ENCODE measurements at regions not wholly inside any gene's neighbourhood (a gene's known extent, or its start where the extent isn't known, plus 50 kb on each side); places are given as distances from the start of the nearest gene placed in this dataset.
"Not testable (repeated sequence)": the region's sequence is repeated elsewhere in the genome, so short reads cannot be mapped to it uniquely, and the experiment has no call there.

DNA sequence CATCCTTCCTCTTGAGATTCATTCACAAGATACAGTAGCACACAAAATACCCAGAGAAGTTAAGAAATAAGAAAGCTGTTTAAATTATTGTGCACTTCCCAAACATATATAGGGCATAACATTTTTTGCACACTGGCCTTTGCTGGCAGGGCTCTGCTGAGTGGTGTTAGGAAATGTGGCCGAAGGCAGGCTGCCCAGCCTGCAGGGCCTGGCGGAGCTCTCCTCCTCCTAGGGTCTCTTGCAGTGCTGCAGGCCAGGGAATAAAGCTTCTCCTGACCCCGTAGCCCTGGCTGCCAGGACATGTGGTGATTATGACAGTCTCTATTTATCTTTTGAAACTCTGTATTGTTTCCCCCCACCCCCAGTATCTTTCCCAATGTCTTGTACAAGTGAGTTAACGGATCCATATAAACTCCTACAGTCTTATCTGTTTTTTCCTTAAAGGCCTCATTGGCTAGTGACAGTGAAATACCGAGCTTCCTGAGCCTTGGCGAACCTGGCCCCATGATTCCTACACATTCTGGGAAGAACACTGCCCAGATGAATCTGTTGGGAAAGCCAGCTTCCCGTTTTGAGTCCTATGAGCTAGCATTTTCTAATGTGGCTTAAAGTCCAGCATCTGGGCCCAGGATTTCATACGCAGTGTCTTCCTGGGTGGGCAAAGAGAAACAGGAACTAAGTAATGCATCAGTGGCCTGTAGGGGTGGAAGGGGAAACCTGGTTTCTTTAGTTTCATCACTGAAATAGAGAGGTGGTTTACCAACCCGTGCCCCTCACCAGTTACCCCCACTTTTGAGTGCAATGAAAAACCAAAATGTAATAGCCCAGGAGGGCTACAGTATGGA is 310.3 kb downstream of the BCL2L11 start:
- DNase-seq = not testable (repeated sequence)

DNA sequence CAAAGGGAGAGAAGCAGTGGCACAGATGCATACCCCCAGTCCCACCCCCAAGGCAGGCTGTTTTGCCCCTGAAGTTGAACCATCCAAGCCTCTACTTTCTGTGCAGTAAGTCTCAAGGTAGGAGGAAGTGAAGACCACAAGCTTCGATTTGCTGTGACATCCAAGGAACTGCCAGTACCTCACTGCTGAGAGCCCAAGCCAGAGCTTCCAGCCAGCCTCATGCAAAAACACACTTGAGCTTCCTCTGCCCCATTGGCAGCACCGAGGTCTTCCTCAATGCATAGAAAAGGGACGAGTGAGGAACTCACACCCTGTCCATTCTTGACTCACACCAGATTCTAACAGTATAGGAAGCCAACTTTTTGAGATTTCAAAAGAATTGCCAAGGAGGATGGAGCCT is 311.7 kb downstream of the BCL2L11 start:
- not testable (repeated sequence) for DNase-seq

DNA sequence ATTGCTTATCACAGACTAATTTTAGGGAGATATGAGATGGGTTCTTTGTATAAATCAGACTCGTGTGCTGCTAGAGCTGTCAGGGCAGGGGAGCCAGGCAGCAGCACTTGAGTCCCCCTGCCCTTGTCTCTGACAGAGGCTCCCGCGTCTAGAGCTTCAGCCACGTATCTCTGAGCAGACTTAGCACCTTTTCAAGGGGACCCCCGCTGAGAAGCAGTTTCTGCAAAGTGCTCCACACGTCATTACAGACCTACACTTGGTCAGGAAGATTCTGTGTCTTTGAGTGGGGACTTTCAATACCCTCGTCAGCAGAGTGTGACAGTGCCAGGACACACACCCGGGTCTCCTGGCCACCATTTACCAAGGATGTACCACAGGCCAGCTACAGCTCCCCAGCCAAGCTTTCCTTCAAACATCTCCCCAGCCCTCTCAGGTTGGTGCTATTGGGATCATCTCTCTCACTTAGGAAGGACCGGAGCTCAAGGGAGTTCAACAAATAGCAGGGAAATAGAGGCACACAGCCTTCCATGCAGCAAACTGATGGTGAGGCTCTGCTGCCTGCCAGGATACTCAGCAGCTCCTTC is 312.3 kb downstream of the BCL2L11 start:
- DNase-seq = not testable (repeated sequence)

DNA sequence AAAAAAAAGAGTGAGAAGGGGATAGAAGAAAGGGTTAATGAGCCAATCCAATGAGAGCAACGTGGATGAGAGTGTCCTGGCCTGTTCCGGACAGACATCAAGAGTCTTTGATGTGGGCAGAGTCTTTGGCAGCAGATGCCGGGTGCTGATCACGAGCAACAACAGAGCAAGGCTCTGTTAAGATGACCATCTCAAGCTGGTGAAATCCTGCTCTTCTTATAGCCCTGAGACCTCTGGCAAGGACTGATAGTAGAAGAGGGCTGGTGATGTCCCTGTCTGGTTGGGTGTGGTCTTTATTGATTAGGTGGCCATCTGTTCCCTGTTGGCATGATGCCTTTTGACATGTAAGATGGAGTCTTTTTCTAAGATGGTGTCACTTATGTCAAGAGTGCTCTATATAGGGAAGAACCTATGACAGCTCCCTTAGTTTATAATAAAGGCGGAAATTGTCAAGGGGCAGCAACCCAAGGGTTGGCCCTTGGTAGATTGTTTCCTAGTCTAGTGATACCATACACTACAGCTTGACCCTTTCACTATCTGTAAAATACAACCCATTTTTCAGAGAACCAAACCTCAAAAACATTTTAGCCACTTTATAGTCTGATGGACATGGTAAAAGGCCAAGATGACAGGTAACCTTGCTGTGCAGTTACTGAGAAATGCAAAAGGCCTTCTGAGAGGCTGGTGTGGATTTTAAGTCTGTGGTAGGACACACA is 313.3 kb downstream of the BCL2L11 start:
- not testable (repeated sequence) for DNase-seq

DNA sequence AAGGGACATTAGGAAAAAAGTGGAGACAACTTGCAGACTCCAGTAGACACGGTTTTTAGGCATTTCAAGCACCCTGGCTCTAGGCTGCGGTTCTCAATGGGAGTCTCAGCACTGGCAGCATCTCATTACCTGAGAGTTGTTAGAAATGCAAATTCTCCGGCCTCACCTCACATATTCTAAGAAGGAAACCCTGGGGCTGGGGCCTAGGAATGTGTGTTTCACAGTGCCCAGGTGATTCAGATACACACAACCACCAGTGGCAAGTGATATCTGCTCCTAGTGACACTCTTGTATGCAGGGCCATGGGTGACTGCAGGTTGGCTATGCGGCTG is 313.9 kb downstream of the BCL2L11 start:
- not testable (repeated sequence) for DNase-seq

DNA sequence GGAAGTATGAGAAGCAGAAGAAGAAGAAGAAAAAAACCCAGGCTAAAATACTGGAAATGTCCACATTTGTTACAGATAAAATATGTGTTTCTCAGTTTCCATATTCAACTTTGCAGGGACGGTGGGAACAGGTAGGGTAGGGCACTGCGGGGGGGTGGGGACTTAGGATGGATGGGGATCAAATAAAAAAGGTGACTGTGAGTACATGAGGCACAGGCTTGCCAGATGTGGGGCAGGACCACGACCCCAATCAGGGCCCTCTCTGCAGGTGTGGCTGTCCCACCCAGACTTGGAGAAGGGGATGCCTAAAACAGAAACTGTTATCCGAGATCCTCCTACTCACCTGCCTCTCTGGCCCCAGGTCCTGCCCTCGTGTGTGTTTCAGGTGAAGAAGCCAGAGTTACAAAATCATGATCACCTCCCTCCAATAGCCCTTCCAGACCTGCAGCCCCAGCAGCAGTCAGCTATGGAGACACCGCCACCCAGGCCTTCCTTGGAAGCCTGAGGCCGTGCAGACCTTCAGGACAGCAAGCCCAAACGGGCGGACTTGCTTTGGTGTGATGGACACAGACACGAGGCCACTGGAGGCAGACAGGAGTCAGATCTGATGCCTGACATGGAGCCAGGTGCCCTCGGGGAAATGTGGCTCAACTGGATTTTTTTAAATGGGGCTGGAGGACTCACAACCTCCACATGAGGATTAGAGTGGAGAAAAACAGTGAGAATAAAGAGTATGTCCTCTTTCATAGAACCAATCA is 315.0 kb downstream of the BCL2L11 start:
- not testable (repeated sequence) for DNase-seq

DNA sequence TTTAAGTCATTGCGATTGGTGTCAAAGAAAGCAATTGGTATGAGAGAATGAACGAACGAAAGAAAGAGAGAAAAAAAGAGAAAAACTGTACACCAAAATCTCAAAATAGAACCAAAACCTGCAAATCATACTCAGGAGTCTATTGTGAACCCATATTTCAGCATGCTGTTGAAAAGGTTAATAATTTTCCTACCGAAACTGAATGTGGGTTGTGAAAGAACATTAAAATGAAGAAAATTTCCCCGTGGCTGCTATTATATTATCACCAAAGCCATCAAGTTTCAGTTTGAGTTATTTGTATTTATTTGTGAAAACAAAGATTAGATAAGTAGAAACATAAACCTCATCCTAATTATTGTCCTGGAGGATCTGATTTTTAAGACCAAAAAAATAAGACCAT is 315.7 kb downstream of the BCL2L11 start:
- DNase-seq = not testable (repeated sequence)

DNA sequence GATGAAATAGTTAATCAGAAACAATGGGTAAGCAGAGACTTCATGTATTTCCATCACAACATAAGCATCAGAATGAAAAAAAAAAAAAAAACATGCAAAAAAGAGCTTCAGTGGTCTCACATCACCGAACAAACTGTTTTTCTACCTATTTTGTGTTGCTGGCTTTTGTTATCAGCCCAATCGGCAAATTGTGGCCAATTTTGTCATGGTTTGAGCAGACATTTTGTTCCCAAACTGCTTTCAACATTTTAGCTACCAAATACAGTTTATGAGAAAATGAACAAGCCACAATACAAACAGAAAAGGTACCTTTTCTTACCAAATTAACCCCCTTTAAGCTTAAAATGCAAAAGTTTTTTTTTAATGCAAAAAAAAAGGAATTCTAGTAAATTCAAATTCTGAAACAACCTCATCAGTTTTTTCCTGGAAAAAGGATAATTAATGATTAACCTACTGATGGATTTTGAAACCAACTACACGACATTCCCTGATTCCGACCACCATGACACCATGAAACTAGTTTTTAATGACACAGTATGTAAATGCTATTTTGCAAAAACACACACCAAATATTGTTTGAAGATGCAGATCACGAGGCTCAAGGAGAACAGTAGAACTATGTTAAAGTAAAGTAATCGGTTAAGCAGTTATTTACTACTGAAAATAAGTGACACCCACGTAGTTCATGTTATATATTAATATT is 316.7 kb downstream of the BCL2L11 start:
- not testable (repeated sequence) for DNase-seq

DNA sequence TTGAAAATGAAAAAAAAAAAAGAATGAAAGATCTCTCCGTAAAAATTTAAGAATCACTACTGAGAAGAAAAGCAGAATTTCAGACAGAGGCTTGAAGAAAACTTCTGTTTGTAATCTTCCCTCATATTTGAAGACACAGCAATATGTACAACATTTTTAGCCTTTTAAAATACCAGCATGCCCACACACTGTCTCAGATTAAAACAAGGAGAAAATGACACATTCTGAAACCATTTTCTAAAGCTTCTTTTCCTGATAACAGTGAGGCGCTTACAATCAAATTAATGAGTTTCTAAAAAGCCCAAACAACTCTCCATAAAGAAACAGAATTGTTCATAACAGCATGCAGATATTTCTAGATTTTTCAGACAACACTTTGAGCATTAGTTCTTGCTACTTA is 317.4 kb downstream of the BCL2L11 start:
- DNase-seq = not testable (repeated sequence)

DNA sequence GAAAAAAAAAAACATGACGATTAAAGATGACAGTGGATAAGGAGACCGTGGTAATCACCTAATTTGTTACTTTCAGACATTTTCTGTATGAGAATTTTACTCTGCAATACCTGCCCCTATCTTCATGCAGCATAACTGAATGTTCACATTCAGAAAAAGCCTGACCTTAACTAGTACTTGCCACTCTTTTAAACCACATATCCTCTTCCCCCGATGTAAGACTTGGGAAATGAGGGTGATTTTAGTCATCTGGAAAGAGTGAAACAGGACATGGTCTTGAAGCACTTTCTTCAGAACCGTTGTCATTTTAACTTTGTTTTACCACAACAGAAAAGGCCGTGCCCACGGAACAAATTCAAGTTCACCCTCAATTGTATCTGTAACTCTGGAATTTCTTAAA is 318.5 kb downstream of the BCL2L11 start:
- DNase-seq = not testable (repeated sequence)

DNA sequence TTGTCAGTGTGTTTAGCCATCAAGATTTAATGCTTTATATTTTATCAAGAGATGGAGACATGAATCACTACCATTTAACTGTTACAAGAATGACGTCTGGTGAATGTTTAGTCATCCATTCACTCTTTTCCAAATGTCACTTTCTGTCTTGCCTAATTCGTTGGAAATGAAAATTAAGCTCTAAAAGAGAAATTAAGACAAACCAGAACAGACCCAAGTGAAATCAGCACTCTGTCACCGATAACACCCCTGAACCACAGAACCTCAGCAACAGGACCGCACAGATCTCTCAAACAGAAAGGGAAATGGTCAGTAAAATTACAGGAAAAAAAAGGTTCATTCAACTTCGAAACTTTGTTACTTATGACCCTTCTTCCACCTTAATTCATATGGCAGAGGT is 320.9 kb downstream of the BCL2L11 start:
- not testable (repeated sequence) for DNase-seq

DNA sequence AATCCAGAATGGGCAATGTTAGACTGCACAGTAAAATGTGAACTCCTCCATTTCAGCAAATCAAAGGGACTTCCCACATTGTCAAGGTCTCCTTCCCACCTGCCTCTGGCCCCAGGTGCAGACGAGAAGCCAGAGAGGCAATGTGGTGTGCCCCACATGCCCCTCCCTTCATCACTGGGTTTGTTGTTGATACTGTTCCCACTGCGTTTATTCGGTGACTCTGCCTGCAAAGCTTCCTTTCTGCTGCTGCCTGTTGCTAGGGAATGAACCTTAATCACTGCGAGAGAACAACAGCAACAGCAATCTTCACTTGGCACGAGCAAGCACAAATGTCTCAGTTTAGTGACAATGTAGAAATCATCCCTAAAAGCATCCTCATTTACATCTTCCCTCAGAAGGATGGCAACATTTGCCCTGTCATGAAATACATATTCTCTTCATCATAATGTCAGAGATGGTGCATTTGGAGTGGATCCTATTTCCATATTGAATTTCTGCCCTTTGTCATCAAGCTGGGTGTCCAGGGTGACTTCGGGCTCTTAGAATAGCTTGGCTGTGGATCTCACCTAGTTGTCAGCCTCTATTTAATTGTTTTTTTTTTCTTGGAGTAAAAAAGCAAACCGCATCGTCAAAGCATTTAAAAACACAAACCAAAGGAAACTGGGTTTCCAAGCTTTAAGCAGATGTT is 322.2 kb downstream of the BCL2L11 start:
- not testable (repeated sequence) for DNase-seq

DNA sequence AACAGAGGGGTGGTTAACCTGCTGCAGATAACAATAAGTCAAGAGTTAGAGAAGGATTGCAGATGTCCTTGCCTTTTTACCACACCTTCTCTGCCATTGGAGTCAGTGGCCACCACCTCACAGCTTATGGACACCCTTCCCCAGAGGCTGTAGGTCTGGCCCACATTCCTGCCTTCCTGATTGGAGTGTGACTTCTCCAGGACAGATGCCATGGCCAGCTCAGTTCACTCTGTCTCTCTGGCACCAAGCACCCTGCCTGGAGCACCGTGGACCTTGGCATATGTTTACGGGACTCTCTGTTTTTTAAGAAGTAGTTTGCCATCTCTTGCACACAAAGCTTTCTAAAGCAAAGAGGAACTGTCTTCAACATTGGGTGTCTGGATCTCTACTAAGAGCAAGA is 323.8 kb downstream of the BCL2L11 start:
- DNase-seq = not testable (repeated sequence)

DNA sequence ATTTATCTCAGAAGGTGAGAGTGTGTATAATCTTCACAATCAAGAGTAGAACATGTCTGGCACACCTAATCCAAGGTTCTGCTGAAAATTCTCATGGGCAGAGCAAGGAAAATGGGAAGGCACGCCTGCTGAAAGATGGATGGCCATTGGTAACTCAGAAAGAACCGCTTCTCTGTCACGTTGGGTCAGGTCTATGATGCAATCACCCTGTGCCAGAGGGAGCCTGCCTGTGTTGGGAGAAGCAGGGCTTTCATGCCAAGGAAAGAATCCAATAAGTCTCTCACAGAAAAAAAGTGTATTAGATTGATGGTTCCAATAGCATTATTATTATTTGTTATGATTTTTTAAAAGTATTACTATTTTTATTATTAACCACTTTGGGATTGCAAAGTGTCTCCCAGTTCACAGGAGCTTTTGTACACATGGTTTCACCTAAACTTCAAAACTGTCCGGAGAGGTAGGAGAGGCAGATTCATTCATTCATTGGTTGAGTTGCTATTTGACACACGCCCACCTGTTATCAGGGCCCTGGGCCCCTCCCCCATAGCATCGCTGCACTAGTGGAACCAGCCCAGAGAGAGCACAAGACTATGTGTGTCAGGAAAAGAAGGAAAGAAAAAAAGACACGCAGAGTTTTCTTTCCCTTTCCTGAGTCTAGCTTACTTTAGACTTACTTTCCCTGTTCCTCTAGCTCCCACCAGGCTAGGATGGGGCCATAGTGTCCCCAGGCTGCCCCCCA is 324.6 kb downstream of the BCL2L11 start:
- not testable (repeated sequence) for DNase-seq

DNA sequence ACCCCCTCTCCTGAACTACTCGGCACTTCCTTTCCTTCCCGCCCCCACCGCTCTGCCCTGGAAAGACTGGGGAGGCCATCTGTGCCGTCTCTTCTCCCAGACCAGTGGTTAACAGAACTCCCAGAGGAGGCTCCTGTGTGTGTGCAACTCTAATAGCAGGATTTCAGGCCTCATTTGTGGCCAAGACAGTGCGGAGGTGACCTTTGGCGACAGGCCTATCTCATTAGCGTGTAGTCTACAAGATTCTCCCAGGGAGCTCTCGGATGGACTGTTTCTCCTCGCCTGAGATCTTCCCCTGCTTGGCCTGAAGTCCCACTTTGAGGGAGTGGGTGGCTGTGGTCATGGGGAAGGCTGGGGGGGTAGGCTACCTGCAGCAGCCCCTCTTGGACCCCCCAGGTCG is 325.2 kb downstream of the BCL2L11 start:
- DNase-seq = not testable (repeated sequence)

DNA sequence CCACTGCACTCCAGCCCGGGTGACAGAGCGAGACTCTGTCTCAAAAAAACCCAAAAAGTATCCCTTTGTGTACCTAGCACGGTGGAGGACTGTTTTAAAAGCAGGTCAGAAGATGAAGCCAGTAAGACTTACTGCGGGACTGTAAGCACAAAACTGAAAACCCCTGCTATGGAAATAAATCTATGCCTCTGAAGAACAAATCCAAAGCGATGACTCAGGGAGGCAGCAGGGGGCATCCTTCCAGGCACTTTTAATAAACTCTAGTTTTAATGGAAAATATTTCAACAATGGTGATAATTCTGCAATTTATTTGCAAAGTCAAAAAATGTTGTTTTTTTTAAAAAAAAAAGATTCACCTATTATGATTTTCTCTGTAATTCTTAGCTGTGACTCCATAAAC is 326.8 kb downstream of the BCL2L11 start:
- not testable (repeated sequence) for DNase-seq

DNA sequence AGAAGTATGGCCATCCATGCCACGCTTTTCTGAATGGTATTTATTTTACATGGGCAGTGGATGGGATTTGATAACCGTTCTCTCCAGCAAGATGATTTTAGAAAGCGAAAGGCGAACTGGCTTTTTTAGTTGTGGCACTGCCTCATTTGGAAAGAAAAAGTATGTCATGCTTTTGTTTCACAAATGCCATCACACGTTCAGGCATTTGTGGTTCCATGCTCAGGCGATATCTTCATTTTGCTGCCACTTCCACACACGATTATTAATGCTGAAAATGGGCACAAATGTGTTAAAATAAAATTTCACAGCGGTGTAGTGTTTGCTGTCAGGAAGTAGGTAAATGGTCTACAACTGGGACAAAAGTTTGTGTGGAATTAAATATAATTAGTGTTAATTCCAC is 328.1 kb downstream of the BCL2L11 start:
- not testable (repeated sequence) for DNase-seq

DNA sequence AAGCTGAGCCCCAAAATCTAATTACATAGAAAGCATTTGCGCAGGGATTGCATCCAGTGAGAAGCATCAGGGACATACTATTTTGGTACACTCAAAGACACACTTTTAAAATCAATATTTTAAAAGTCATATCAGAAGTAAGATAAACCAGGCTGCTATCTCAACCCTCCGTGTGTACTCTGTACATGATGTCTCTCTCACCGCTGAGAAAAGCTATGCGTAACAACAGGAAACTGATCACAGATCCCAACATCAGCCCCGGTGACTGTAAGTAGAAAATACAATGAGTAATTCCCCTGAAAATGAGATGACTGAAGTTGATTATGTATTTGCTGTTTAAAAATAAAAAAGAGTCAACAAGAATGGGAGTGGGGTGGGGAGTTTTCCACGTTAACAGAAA is 329.8 kb downstream of the BCL2L11 start:
- not testable (repeated sequence) for DNase-seq

DNA sequence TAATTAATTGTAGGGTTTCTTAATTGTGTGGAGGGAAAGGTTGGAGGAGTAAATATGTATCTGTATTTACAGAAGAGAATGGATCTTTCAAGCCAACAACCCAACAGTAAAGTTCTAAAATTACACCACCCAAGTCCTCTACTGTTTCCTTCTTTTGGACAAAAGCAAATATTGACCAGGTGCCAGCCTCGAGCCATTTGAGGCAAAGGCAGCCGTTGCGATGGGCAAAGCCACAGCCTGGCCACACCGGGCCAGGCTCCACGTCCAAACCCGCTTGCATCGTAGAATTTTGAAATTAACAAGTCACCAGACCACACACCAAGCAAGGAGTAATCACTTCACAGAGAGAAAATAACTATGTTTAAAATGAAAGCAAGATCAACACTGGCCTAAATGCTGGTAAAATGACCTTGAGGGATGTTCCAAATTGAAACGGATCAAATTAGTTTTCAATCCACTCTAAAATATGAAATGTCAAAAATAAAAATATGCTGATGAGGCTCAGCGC is 331.0 kb downstream of the BCL2L11 start:
- not testable (repeated sequence) for DNase-seq

DNA sequence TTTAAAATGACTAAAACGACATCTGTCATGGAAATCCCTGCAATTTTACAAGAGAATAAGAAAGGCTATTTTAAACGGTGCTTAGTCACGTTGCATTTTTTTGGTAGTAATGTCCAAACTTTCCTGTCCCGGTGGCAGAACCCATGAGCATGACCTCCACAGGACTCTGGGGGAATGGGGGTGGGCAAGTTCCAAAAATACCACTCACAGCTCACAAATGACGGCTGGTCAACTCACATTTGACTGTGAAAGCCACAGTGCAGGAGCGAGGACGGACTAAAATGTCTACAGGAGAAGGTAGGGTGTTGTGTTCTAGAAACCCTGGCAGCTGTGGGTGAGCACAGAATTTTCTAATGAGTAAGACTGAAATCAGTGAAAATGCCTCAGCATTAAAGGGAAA is 331.5 kb downstream of the BCL2L11 start:
- DNase-seq = not testable (repeated sequence)

DNA sequence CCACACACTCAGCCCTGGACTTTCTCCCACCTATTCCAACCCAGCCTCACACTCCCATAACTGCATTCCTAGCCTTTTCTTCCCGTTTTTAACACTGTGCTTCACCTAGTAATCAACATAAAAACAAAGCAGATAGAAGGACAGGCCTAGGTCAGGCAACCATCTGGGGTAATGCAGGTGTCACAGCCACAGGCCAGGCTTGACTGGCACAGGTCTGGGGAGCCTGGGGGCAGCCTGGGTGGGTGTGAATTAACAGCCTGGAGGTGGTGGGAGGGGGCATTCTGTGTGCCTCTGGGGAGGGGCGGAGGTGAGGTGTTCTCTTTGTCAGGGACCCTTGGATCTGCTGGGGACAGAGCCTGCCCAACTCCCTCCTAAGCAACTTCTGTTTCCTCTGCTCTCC is 332.6 kb downstream of the BCL2L11 start:
- DNase-seq = not testable (repeated sequence)

Measured in DMS79 treated with DMSO at 0.1 percent for 48 hours (cell line).